ENCODE measurements at regions not wholly inside any gene's neighbourhood (a gene's known extent, or its start where the extent isn't known, plus 50 kb on each side); places are given as distances from the start of the nearest gene placed in this dataset.

- TF ChIP-seq SUZ12 (IDR thresholded peaks at IDR 0.05): no peak
- TF ChIP-seq FOXA1 (IDR thresholded peaks at IDR 0.05): no peak
- TF ChIP-seq FOXK2 (IDR thresholded peaks at IDR 0.05): no peak
- no peak for TF ChIP-seq TARDBP (IDR thresholded peaks at IDR 0.05)
- no peak for TF ChIP-seq SP1 (IDR thresholded peaks at IDR 0.05)
- no peak for TF ChIP-seq LEF1 (IDR thresholded peaks at IDR 0.05; ENCODE audit: borderline replicate concordance)
- no peak for TF ChIP-seq BHLHE40 (IDR thresholded peaks at IDR 0.05; ENCODE audit: borderline replicate concordance)
- no peak for TF ChIP-seq PKNOX1 (IDR thresholded peaks at IDR 0.05)
- TF ChIP-seq NFRKB (IDR thresholded peaks at IDR 0.05): no peak
- TF ChIP-seq FOXM1 (IDR thresholded peaks at IDR 0.05; ENCODE audit: borderline replicate concordance): no peak
- TF ChIP-seq L3MBTL2 (conservative IDR thresholded peaks at IDR 0.05): no peak
These were observed 158.5 kb downstream of the SHOX start for GRCh38 chrX:789096-789495.
